ENCODE measurements at regions not wholly inside any gene's neighbourhood (a gene's known extent, or its start where the extent isn't known, plus 50 kb on each side); places are given as distances from the start of the nearest gene placed in this dataset.

GRCh38 chr2:150538651-150539201 lies 51.3 kb upstream of the RND3 start:
- no peak overlapping the region for H2AFZ ChIP-seq

More at GRCh38 chr2:150538651-150539201, 51.3 kb upstream of the RND3 start:
- Histone ChIP-seq H3K9me3 (ENCODE audit: low read depth) (no peaks in the 10 kb centered on the region), H3K27ac (peak overlapping the region; percentile 12), H3K9me2 (replicated peaks; ENCODE audit: insufficient read depth) (no peaks in the 10 kb centered on the region), H3K36me3 (replicated peaks; ENCODE audit: insufficient read depth, low read depth) (no peaks in the 10 kb centered on the region), H3K27me3 (no peaks in the 10 kb centered on the region), H3K4me2 (no peak overlapping the region), H3K4me1 (ENCODE audit: insufficient read depth) (no peaks in the 10 kb centered on the region), H3K79me2 (no peaks in the 10 kb centered on the region), H4K20me1 (ENCODE audit: insufficient read depth, poor library complexity, severe bottlenecking) (no peaks in the 10 kb centered on the region), H3K4me3 (no peak overlapping the region)
- no peak for DNase-seq (ENCODE audit: low spot score)
- WGBS (ENCODE audit: low lambda C conversion rate, missing lambda C conversion rate), result 66% methylated on average over 7 of the region's 7 CpGs
- TF ChIP-seq EZH2 (IDR thresholded peaks at IDR 0.05; ENCODE audit: borderline replicate concordance), result no peak
- no peak for TF ChIP-seq EZH2phosphoT487 (IDR thresholded peaks at IDR 0.05; ENCODE audit: low read depth, severe bottlenecking, unreplicated experiment)
- TF ChIP-seq CTCF (IDR thresholded peaks at IDR 0.05; ENCODE audit: poor library complexity), result no peak
